Astrocyte (in vitro differentiated cells and primary cell): ENCODE measurements at regions not wholly inside any gene's neighbourhood (a gene's known extent, or its start where the extent isn't known, plus 50 kb on each side); places are given as distances from the start of the nearest gene placed in this dataset.

Experiments
- CTCF ChIP-seq: IDR thresholded peaks from 2 replicates; pipeline ENCODE4 v1.5.1; 2011; ENCODE audit warnings: low read depth, mild to moderate bottlenecking, inconsistent platforms, low read length, moderate library complexity; ENCODE audit not compliant: insufficient read depth
- EZH2 ChIP-seq: IDR thresholded peaks from 2 replicates; pipeline ENCODE4 v1.6.1; 2012; ENCODE audit warnings: mild to moderate bottlenecking, low read length, inconsistent platforms; ENCODE audit not compliant: insufficient read depth

GRCh38 chr5:2898661-2899060, 147.2 kb upstream of the IRX2 start:
- TF ChIP-seq EZH2: no peak
- TF ChIP-seq CTCF: no peak
